Dermis blood vessel endothelial cell (primary cell): ENCODE measurements at regions not wholly inside any gene's neighbourhood (a gene's known extent, or its start where the extent isn't known, plus 50 kb on each side); places are given as distances from the start of the nearest gene placed in this dataset.
"Not testable (repeated sequence)": the region's sequence is repeated elsewhere in the genome, so short reads cannot be mapped to it uniquely, and the experiment has no call there.

Experiments
- DNase-seq: peaks from one replicate; pipeline ENCODE4 v3.0.0; 2010

DNA sequence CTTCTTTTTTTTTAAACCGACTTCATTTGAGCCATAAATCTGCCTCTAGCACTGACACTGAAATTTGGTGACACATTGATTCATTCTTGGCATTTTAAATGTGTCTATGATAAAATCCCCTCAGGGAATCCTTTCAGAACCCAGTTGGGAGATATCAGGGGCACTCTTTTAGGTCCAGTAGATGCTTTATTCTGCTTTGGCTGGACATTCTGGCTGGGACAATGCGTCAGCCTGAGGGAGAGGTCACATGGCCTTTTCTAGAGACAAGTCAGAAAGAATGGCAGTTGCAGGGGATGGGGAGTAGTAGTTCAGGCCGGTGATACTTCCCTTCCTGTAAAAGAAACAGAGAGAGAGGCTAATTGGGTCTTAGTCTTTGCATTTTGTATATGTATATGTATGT lies 63.1 kb downstream of the TRIM43 start:
- DNase-seq: not testable (repeated sequence)

DNA sequence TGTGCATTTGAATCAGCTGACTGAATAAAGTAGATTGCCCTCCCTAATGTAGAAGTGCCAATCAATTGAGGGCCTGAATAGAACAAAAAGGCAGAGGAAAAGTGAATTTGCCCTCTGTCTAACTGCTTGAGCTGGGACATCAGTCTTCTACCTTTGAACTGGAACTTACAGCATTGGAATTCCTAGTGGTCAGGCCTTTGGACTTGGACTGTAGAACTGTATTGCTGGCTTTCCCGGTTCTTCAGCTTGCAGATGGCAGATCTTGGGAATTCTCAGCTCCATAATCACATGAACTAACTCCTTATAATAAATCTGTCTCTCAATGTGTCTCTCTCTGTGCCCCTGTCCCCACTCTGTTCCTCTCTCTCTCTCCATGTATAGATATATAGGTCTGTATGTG lies 64.8 kb downstream of the TRIM43 start:
- not testable (repeated sequence) for DNase-seq

DNA sequence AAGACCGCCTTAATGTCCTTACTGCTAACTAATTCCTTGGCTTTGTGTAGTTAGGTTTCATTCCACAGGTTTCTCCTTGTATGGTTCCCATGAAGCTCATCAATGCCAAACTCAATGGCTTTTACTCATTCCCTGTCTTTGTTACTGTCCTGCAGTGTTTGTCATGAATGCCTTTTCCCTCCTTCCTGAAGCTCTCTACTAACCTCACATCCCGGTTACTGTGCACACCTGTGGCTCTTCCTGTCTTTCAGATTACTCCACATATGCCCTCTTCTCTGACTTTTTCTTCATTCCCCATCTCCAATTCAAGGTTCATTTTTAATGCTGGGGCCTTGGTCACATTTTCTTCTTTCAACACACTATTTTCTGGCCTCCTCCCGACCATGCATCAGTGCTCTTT lies 66.1 kb downstream of the TRIM43 start:
- DNase-seq: not testable (repeated sequence)

DNA sequence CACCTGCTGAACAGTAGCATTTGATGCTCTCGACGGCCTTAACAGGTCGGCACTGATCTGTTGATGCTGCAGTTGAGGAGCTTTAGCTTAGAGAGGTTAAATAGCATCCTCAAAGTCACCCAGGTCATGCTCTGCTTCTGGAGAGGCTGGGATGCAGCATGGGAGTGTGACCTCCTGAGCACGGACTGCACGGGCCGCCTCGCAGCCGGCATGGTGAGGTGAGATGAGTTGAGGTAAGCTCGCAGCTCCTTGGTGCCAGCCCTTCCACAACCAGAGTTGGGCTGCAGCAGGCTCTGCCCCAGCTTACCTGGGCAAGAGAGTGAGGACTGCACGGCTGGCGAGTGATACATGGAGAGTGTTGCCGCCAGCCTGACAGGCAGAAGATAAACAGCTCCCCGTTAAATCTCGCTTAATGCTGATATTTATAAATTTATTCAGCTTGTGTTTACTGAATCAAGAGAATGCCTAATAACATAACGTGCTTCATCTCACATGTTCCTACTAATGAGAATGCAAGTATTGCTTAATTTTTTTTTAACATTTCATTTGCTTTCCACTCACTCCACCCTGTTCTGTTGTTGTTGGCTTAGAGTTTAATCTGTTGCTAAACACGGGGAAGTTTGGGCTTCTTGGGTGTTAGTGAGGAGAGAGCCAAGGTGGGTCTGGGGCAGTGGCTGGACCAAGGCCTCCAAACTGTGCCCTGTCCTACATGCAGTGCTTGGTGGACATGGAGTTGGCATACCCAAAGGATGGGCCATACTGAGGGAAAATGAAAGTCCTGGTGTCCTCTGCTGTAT lies 69.2 kb downstream of the TRIM43 start:
- not testable (repeated sequence) for DNase-seq

DNA sequence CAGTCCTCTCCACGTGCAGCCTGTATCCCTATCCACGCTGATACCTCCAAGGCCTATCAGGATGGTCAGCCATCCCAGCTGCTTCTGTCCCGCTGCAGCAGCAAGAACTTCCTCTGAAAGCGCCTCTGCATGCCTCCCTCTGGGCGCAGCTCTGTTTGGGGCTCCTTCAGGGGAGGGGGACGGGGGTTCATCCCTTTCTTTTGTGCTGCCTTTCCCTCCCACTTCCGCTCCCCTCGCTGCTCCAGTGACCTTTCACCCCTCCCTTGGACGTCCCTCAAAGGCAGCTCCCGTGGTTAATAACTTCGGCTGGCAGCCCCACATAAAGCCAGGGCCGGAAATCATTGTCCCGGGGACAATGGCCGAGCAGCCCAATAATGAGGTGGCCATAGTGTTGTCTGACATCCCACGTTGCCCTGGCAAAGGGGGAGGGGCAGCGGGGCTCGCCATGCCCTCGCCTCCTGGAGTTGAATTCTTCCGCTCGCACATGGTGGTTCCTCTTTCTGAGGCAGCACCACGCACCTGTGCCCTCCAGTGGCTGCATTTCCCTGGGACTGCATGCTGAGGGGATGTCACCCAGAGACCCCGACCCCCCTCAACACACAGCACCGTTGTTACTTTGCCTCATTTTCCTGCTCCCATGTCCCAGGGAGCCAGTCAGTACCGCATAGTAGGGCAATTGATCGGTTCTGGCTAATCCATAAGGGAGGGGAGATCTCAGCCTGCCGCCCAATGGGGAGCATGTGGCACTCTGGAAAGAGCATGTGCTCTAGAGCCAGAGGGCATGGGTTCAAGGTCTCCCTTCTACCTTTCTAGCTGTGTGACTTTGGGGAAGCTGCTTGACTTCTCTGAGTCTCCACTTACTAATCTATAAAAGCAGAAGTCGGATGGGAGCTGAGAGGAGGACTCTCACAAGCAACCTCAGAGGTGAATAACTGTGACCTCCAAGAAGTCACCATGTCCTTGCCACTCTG lies 72.0 kb downstream of the TRIM43 start:
- DNase-seq: not testable (repeated sequence)

DNA sequence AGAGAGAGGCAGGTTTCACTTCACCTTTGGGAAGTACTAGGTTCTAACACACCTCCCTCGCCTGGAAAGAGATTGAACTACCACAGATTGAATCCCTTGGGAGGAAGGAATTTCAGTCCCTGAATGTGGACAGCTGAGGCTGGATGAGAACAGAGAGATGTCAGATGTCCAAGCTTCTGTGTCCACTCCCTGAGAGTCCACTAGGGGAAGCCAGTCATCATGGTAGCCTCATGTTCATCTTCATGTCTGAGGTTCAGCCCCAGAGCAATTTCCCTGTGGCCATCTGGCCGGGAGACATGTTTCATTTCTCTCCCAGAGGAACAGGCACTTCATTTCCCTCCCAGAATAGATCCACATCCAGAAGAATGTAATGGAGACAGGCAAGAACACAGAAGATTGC lies 74.8 kb downstream of the TRIM43 start:
- not testable (repeated sequence) for DNase-seq

DNA sequence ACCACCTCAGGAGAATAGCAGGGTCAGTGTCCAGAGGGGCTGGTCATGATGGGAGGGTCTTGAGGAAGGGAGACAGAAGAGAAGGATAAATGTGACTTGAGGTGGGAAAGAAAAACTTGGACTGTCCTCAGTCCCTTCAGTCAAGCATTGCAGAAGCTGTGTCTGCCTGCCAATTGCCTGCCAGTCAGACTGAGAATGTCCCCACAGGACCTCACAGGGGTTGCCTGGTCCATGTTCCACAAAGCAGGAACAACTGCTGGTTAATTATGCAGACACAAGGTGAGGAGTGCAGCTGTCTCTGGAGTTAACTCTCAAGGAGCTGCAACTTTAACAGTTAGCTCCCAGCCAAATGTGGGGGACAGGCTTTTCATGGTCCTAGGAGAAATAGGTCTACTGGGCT lies 75.7 kb downstream of the TRIM43 start:
- DNase-seq: no peak

DNA sequence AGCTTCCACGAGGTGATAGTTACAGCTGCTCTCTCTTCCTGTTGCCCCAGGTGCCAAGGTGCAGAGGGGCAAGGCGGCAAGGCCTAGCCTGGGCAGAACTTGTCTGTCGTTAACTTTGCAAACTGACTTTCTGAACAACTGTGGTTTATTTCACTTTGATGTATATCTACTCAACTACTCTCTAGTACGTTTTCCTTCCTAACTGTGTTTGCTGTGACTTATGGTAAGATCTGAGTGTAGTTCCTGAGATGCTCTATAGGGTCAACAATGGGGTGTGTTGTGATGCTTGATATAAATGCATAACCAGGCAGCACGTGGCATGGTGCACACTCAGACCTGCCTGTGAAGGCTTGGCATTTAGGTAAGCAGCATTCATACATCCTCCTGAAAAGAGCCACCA lies 77.1 kb downstream of the TRIM43 start:
- DNase-seq: not testable (repeated sequence)

DNA sequence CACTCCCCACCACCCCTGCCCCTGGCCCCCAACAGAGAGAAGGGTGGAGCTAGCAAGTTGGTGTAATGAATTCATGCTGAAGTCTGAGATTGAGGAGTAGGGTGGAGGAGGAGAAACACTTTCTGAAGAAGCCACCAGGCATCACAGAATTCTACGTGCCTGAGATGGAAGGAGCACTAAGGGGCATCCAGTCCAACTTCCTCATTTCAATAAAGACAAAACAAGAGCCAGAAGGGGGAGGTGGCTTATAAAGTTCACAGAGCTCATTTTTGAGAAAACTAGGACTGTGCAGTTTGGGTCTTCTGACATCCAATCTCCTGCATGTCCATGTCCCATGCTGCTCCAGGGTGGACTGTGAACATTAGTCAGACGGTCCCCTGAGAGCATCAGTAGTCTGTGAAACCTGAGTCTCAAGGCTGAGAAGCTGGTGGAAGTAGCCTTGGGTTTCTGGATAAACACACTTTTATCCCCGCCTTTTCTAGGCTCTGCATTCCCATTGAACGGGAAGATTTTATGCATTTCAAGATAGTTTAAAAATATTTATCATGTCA lies 77.7 kb downstream of the TRIM43 start:
- DNase-seq: no peak

DNA sequence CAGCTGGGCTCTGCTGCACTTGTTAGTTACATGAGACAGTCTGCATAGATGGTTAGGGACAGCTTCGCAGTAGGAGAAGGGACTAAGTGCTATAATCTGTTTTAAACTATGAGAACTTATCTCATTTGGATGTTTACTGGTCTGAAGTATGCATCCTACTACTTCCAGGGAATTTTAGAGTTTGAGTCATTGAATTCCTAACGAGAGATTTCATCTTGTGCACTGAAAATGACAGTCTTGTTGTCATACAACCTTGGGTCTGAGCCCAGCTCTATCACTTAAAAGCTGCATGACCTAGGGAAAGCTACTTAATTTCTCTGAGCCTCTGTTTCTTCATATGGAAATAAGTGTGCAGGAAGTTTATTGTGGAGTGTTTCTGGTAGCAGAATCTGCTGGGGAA lies 78.4 kb downstream of the TRIM43 start:
- DNase-seq: no peak

DNA sequence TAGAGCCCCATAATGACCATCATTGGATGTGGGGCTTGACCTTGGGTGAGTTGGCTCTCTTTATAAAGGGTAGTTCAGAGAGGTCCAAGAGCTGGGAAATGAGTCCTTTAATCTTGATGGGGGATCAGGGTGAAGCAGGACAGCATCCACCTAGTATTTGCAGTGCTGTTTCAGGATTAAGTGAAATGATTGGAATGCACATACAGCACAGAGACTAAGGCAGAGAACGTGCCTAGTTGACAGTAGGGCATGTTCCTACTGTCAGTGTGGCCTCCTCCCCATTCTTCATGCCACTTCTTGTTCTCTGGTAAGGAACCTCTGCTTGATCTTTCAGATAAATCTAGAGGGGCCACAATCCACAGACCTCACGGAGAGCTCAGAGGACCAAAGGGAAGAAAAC lies 78.9 kb downstream of the TRIM43 start:
- no peak for DNase-seq

DNA sequence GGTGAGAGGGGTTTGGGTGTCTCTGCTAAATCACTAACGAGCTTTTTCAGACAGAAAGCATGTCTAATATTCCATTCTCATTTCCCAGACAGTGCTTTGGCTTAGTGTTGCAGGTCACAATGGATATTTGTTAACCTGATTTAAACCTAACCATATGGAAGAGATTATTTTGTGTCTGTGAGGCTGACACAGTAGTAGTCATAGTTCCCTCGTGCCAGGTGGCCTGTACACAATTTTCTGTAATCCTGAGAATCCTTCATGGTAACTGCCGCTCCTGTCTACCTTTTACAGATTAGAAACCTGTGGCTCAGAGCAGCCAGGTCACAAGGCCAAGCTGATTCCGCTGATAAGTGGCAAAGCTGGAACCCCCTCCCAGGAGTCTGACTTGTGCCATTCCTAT lies 79.4 kb downstream of the TRIM43 start:
- not testable (repeated sequence) for DNase-seq

DNA sequence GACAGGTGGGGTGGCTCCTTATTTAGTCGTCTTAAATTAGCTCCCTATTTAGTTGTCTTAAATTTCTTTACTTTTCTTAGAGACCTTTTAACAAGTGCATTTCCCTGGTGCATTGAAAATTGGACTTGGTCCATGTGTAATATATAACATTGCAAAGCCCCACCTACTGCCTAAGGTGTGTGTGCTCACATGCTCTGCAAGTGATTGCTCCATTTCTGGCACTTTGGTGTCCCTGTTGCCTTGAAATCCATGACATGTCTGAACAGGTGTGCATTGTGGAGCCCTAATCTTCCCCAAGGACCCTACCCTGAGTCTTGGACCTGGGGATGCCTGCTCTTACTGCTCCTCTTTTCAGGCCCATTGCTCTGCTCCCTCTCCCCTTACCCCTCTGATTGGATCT lies 80.2 kb downstream of the TRIM43 start:
- not testable (repeated sequence) for DNase-seq

DNA sequence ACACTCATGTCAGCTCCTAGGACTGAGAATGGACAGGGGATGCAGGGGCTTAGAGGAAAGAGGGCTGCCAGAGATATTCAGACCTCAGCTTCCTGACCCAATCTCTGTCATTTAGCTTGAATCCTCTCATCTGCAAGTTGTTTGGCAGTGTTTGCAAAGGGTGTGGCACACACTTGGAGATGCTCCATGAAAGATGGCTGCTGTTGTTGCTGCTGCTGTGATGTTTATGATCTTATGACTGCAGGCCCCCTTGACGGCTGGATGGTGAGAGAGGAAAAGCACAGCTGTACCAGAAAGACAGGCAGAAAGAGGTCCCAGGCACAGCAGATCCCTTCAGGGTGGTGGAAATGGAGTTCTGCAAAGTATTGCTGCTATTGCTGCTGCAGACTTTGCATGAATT lies 80.7 kb downstream of the TRIM43 start:
- not testable (repeated sequence) for DNase-seq

DNA sequence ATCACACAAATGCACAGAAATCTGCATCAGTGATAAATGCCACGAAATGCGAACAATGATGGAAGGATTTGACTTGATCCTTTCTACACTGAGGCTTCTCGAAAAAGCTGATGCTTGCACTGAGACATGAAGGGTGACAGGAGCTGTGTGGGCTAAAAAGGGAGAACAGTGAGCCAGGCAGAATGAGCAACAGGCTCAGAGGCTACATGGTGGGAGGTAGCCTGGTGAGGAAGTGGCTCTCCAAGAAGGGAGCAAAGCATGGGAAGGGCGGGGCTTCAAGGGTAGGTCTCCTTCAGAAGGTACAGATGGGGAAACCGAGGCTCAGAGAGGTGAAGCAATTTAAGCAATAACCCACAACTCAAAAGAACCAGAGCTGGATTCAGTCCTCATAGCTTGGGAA lies 82.4 kb downstream of the TRIM43 start:
- DNase-seq: no peak

DNA sequence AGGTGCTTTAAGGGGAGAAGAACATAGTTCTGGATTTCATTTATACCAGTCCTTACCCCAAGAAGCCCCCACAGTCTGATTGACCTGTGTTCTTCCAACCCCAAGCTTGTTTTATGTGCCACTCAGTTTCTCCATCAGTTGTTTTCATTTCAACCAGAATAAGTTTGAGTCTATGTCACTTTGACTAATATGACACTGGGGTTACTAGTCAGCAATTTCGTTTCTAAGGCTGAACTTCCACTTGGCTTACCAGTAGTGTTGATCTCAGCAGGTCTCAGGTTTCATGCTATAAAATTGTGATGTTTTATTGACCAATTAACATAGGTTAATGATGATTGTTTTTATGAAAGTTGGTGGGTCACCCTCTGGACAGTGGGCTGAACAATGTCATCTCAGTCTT lies 84.8 kb downstream of the TRIM43 start:
- not testable (repeated sequence) for DNase-seq

DNA sequence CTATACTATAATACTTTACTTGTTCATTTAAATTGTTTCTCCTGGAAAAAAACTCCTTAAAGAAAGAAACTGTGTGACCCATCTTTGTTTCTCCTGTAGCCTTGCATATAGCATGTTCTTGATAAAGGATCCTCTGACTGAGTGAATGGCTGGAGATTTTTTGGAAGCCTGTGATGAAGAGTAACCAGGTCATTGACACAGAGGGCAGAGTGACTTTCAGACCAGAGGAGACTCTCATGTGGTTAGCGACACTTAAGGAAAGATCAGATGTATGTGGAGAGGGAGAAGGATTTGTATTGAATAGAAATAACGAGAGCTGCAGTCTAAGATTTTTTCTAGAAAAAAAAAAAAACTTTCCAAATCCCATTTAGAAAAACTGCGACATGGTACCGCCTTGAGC lies 85.5 kb downstream of the TRIM43 start:
- DNase-seq: no peak

DNA sequence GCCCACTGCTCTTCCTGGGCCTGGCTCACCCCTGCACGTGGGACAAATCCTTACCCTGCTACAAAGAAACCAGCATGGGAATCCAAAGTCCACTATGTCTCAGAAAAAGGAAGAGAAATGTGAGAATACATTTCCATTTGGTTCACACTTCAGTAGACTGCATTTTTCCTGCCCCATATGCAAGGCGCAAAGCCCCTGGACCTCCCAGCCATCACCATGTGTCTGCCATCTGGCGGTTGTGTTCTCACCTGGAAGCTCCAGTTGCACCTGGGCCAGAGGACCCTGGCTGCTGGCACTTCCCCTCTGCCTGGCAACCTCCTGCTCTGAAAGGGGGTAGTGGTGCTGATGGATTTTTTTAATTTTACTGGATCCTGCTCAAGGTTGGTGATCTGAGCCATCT lies 86.0 kb downstream of the TRIM43 start:
- not testable (repeated sequence) for DNase-seq

DNA sequence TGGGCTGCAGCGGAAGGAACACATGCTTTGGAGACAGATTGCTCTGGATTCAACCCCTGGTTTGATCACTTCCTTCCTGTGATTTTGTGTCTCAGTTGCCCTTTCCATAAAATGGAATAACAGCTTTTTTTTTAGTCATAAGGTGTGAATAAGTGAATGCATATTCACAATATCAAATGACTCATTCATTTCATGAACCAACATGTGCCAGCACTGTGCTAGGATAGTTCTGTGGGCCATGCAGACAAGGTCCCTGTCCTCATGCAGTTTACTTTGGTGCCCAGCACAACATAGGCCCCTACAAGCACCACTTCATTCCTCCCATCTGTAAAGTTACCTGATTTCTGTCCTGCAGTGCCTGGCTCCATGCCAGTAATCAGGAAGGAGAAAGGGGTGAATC lies 89.4 kb downstream of the TRIM43 start:
- not testable (repeated sequence) for DNase-seq

DNA sequence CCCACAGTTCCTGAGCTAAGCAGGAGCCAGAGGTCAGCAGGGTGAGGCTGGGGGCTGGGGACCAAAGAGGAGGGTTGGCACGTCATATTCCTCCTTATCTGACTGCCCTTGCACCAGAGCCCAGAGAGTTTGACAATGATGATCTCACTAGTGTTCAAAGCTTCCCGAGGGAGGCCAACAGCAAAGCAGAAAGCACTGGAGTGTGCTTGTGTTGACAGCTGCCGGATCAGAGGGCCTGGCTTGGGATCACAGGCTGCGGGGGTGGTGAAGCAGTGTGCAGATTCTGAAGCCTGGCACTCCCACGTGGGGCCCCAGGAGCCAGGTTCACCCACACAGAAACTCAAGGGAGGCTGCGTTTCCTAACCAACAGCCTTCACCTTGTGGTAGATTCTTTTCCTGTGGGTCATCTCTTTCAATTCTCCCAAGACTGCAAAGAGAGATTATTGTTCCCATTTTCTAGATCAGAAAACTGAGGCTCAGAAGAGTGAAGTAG lies 89.8 kb downstream of the TRIM43 start:
- not testable (repeated sequence) for DNase-seq

DNA sequence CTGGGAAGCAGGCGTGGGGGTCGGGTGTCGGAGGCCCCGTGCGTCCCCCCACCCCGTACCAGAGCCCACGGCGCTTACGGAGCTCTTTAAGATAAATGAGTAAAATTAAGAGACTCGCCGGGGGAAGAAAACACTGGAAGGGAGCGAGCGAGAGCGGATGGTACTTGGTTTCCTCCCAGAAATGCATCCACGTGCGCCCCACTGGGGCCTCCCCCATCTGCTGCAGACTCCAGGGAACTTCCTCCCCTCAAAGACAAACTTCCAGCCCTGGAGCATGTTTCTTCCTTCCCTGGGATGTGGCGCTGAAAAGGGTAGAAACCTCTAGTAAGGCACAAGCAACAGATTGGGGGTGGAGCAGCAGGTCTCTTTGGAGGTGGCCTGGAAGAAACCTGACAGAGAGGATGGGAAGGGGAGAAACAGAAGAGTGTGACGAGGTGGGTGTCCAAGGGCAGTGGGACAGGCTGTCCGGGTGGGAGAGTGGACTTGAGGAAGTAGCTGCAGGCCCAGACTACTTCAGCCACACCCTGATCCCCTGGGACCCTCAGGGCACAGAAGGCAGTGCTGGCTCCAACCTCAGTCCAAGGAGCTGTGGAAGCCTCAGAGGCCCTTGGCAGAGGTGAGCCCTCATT lies 91.2 kb downstream of the TRIM43 start:
- not testable (repeated sequence) for DNase-seq

DNA sequence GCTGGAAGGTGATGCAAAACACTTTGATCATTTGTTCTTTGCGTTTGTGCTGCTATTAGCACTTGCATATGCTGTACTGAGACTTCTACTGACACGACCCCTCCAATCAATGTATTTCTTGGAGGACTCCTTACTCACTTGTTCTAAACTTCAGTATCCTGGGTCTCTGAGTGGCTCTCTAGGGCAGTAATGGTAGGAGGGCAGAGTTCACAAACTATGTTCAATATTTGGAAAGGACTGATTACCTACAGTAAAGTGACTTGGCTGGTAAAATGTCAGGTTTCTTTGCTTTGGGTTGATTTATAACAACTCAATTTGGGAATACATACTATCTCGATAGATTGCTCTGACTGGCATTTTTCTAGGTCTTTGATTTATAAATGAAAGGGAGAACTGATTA lies 93.7 kb downstream of the TRIM43 start:
- no peak for DNase-seq
